ENCODE measurements at regions not wholly inside any gene's neighbourhood (a gene's known extent, or its start where the extent isn't known, plus 50 kb on each side); places are given as distances from the start of the nearest gene placed in this dataset.

GRCh38 chr6:156633291-156633690 lies 143.9 kb upstream of the ARID1B start:
- TF ChIP-seq EZH2phosphoT487 (IDR thresholded peaks at IDR 0.05; ENCODE audit: borderline replicate concordance, low read depth, low read length) = no peak
- TF ChIP-seq CTCF (conservative IDR thresholded peaks at IDR 0.05; ENCODE audit: low read length) = no peak

Measured in OCI-LY7 (cell line).